Muscle of leg (tissue), 3 donors: ENCODE measurements at regions not wholly inside any gene's neighbourhood (a gene's known extent, or its start where the extent isn't known, plus 50 kb on each side); places are given as distances from the start of the nearest gene placed in this dataset.
"Not testable (repeated sequence)": the region's sequence is repeated elsewhere in the genome, so short reads cannot be mapped to it uniquely, and the experiment has no call there.

Experiments
- DNase-seq: peaks from one replicate; pipeline ENCODE4 v3.0.0; 2013
- H3K27ac ChIP-seq: one replicate; pipeline ENCODE4 v1.5.1; 2013; ENCODE audit warnings: mild to moderate bottlenecking, low read length, control low read depth
- H3K27me3 ChIP-seq: one replicate; pipeline ENCODE4 v1.6.1; 2013; ENCODE audit warnings: low read length; ENCODE audit not compliant: control insufficient read depth, insufficient read depth
- H3K36me3 ChIP-seq: one replicate; pipeline ENCODE4 v1.6.1; 2013; ENCODE audit warnings: low read length; ENCODE audit not compliant: control insufficient read depth, insufficient read depth
- H3K4me1 ChIP-seq: one replicate; pipeline ENCODE4 v1.6.1; 2013; ENCODE audit warnings: low read length; ENCODE audit not compliant: control insufficient read depth, insufficient read depth
- H3K4me3 ChIP-seq: one replicate; pipeline ENCODE4 v1.5.1; 2013; ENCODE audit warnings: low read length, control low read depth
- H3K9me3 ChIP-seq: replicated peaks from 2 replicates; pipeline ENCODE4 v1.6.1; 2013; ENCODE audit warnings: low read depth, low read length; ENCODE audit not compliant: control insufficient read depth
- WGBS: methylation state at CpG from one replicate; pipeline ENCODE4 v1.1.5; 2013; ENCODE audit warnings: missing lambda C conversion rate; ENCODE audit not compliant: insufficient coverage; 5-methylcytosine and 5-hydroxymethylcytosine counted together

DNA sequence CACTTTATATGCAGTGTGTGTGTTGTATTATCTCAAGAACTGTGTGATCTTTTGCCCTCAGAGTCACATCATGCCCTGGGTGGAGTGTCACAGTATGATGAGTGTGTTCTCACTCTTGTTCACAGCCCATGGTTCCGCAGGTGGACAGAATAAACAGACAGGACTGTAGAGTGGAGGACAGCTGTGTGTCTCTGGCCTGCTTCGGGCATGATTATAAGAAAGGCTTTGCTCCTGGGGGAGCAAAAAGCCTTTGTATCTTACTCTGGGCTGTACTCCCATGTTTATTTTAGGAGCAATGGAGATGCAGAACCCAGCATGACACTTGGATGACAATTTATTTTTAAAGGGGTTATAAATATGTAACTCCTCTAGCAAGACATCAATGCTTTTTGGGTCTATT is 371.7 kb upstream of the MEX3C start:
- no peak overlapping the region for H3K4me3 ChIP-seq
- DNase-seq: no peak
- 60% methylated on average over 1 of the region's 2 CpGs for WGBS

DNA sequence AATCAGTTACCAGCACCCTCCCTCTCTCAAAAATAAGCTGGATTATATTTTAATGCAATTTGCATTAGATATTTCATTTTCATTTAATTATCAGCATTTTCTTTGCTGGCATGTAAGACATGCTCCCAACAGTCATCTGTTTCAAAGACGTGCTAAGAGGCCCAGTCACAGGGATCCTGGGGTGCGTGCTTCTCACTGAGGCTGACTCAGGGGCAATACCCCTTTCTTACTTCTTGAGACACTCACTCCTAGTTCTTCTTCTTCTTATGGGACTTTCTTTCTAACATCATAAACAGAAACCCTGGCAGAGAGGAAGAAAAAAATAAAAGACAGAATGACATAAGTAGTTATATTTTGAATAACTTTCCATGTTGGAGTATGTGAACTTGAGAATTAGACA is 372.1 kb upstream of the MEX3C start:
- H3K4me3 ChIP-seq: no peak overlapping the region
- WGBS: 53% methylated on average over 2 of the region's 2 CpGs
- no peak for DNase-seq
- no peaks in the 10 kb centered on the region for H3K36me3 ChIP-seq
- H3K27me3 ChIP-seq: no peaks in the 10 kb centered on the region
- no peaks in the 10 kb centered on the region for H3K9me3 ChIP-seq
- no peak overlapping the region for H3K27ac ChIP-seq
- H3K4me1 ChIP-seq: no peaks in the 10 kb centered on the region

More for the DNA sequence above, 371.7 kb upstream of the MEX3C start:
- Histone ChIP-seq H3K27ac (no peak overlapping the region), H3K36me3 (no peaks in the 10 kb centered on the region), H3K9me3 (no peaks in the 10 kb centered on the region), H3K4me1 (no peaks in the 10 kb centered on the region), H3K27me3 (no peaks in the 10 kb centered on the region)

DNA sequence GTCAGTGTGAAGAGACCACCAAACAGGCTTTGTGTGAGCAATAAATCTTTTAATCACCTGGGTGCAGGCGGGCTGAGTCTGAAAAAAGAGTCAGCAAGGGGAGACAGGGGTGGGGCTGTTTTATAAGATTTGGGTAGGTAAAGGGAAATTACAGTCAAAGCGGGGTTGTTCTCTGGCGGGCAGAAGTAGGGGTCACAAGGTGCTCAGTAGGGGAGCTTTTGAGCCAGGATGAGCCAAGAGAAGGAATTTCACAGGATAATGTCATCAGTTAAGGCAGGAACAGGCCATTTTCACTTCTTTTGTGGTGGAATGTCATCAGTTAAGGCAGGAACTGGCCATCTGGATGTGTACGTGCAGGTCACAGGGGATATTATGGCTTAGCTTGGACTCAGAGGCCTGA is 372.6 kb upstream of the MEX3C start:
- not testable (repeated sequence) for H3K4me1 ChIP-seq, H3K27me3 ChIP-seq, DNase-seq, H3K27ac ChIP-seq, H3K9me3 ChIP-seq, H3K4me3 ChIP-seq, H3K36me3 ChIP-seq
- 65% methylated on average over 3 of the region's 4 CpGs for WGBS

DNA sequence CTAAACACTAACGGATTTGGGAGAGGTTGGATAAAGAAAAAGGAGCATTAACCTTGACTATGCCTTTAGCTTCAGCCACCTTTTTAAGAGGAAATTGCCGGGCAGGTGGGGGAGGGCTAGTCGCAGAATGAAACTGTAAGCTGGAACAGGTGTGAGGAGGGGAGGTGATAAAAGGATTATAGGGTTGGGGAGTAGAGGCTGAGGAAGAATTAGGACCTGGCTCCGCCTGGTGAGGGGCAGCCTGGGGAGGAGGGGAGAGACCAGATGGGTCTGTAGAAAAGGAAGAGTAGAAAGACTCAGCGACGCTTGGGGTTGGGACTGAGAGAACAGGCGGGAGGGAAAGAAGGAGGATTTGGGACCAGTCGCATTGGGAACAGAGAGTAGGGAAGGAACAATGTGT is 376.4 kb upstream of the MEX3C start:
- WGBS: 58% methylated on average over 6 of the region's 8 CpGs
- not testable (repeated sequence) for H3K27ac ChIP-seq, H3K4me1 ChIP-seq, H3K9me3 ChIP-seq, DNase-seq, H3K4me3 ChIP-seq, H3K27me3 ChIP-seq, H3K36me3 ChIP-seq

DNA sequence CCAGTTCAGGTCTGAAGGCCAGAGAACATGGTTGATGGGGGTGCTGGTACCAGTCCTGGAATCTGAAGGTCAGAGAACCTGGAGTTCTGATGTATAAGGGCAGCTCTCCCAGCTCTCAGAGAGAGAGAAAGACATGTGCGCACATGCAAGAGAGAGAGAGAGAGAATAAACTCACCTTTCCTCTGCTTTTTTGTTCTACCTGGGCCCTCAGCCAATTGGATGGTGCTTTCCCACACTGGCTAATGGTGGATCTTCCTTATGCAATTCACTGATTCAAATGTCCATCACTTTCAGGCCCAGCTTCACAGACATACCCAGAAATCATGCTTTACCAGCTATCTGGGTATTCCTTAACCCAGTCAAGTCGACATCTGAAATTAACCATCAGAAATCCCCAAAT is 377.7 kb upstream of the MEX3C start:
- no peak overlapping the region for H3K27ac ChIP-seq
- WGBS: 89% methylated on average over 1 of the region's 2 CpGs
- H3K36me3 ChIP-seq: no peaks in the 10 kb centered on the region
- H3K27me3 ChIP-seq: no peaks in the 10 kb centered on the region
- no peaks in the 10 kb centered on the region for H3K4me1 ChIP-seq
- no peak for DNase-seq
- no peak overlapping the region for H3K4me3 ChIP-seq
- H3K9me3 ChIP-seq: no peaks in the 10 kb centered on the region

DNA sequence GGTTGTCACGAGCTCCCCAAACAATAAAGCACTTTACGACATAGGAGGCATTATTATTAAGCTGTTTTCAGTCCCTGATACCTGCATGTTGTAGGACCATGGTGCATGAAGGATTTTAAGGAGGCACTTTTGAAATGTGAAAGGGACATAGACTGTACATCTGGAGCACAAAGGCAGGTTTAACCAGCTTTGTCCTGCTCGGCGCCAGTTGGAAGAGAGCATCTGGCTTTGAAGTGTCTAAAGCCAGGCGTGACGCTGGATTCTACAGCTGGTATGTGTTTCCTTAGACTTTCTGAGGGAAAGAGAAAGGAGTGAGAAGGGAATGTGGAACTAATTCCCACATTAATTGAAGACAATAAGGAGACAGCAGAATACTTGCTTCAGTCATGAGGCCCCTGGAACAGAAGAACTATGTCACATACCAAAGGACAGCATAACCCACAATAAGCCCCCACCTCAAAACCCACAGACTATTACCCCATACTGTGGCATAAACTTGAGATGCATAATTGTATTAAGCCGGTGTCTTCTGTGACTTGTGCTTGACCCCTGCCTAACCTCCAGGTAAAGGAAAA is 381.0 kb upstream of the MEX3C start:
- 64% methylated on average over 4 of the region's 7 CpGs for WGBS
- no peak overlapping the region for H3K27ac ChIP-seq
- no peak for DNase-seq
- H3K27me3 ChIP-seq: no peaks in the 10 kb centered on the region
- H3K9me3 ChIP-seq: no peaks in the 10 kb centered on the region
- H3K36me3 ChIP-seq: no peaks in the 10 kb centered on the region
- no peak overlapping the region for H3K4me3 ChIP-seq
- no peaks in the 10 kb centered on the region for H3K4me1 ChIP-seq

DNA sequence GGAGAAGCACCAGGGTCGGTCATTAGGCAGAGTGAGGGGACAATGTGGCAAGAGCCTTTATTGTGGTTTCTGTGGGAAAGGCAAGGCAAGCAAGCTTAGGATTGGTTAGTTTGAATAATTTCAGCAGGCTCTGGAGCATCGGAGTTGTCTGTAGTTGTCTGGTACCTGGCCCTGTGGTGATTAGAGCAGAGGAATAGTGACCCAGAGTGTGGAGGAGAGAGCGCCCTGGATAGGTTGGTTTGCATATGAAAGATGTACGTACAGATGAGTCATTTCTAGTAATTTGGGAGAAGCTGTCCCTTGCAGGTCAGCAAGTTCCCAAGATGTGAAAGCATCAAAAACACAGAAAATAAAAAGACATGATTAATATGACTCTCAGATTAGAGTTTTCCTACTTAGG is 383.1 kb upstream of the MEX3C start:
- Histone ChIP-seq H3K27ac (no peak overlapping the region), H3K27me3 (no peaks in the 10 kb centered on the region), H3K36me3 (no peaks in the 10 kb centered on the region), H3K4me3 (no peak overlapping the region), H3K4me1 (no peaks in the 10 kb centered on the region), H3K9me3 (no peaks in the 10 kb centered on the region)
- no peak for DNase-seq
- WGBS: 94% methylated on average over 3 of the region's 4 CpGs

DNA sequence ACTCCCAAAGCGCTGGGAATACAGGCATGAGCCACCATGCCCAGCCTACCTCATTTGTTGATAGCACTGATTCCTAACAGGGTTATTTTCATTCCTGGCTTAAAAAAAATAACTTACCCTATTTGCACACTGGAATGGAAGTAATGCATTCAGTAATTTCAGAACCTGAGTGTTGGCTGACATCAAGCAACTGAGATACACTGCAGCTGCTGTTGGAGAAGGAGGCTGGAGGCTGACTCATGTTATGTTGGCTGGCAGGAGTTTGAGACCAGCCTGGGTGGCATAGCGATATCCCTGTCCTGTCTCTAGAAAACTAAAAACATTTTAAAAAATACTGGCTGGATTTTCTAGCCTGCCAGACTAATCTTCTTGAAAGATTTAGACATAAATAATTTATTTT is 385.1 kb upstream of the MEX3C start:
- DNase-seq: peak; percentile 5
- Histone ChIP-seq H3K27me3 (no peaks in the 10 kb centered on the region), H3K4me3 (no peak overlapping the region), H3K4me1 (no peaks in the 10 kb centered on the region), H3K9me3 (no peaks in the 10 kb centered on the region), H3K36me3 (no peaks in the 10 kb centered on the region), H3K27ac (no peak overlapping the region)
- no CpG with 5 or more reads among the region's 2 CpGs for WGBS

DNA sequence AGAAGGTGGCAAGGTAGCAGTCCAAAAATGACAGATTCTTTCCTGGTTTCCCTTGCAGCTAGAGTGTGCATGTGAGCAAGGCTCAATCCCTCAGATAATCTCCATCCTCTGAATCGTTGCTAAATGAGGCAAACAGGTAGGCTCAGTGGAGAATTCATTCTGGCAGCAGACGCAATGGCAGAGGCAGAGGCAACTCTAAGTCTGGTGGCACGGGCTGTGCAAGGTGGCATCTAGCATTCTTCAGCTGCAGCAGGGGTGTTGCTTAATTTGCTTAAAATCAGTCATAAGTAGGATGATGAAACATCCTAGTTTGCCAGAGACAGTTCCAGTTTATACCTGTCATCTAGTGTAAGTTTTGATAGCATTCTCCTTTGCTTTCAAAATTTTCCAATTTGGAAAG is 391.1 kb upstream of the MEX3C start:
- no peaks in the 10 kb centered on the region for H3K9me3 ChIP-seq
- WGBS: 67% methylated on average over 1 of the region's 3 CpGs

DNA sequence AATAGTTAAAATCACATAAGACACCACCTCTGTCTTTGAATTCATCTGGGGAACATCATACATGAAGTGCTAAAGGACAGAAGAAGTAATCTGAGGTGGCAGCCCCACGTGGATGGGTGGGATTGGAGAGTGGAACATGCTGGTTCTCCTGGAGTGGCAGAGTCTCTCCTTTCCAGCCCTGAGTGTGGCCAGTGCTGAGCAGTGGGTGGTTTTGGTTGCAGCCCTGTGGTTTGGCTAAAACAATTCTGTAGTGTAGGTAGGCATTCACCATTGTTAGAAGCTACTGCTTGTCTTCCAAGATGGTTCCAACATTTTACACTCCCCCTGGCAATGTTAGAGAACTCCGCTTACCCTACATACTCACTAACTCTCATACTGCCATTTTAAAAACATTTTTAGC is 396.4 kb upstream of the MEX3C start:
- Histone ChIP-seq H3K27me3 (no peaks in the 10 kb centered on the region), H3K9me3 (peaks cover 7% of the 10 kb centered on the region), H3K4me3 (no peak overlapping the region), H3K4me1 (no peaks in the 10 kb centered on the region), H3K27ac (no peak overlapping the region), H3K36me3 (no peaks in the 10 kb centered on the region)
- 60% methylated on average over 1 of the region's 2 CpGs for WGBS
- DNase-seq: no peak

More for the DNA sequence above, 391.1 kb upstream of the MEX3C start:
- Histone ChIP-seq H3K36me3 (no peaks in the 10 kb centered on the region), H3K4me3 (no peak overlapping the region), H3K27me3 (no peaks in the 10 kb centered on the region), H3K4me1 (no peaks in the 10 kb centered on the region), H3K27ac (no peak overlapping the region)
- DNase-seq: no peak

DNA sequence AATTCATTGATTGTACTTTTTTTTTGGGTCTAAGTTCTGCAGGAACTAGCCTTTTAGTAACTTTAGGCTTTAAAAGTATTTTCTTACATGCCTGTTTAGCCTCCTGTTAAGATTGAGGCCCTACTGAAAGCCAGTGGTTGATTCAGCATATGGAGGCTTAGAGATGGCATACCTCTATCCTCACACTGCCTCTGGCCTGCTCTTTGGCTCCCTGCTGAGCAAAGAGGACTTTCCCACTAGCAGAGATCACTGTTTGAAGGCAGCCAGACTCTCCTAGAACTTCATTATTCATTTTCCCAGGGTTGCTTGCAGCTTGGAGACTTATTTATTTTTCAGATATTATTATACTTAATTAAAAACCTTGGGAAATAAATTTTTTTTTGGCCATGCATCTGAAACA is 405.6 kb upstream of the MEX3C start:
- Histone ChIP-seq H3K27me3 (no peaks in the 10 kb centered on the region), H3K9me3 (no peaks in the 10 kb centered on the region), H3K27ac (no peak overlapping the region), H3K4me1 (no peaks in the 10 kb centered on the region), H3K4me3 (no peak overlapping the region), H3K36me3 (no peaks in the 10 kb centered on the region)
- no peak for DNase-seq
